AG08396 (cell line): ENCODE measurements at regions not wholly inside any gene's neighbourhood (a gene's known extent, or its start where the extent isn't known, plus 50 kb on each side); places are given as distances from the start of the nearest gene placed in this dataset.

Source experiments
- DNase-seq: peaks from one replicate; pipeline ENCODE4 v3.0.0; 2012; ENCODE audit warnings: low spot score, mixed read lengths

DNA sequence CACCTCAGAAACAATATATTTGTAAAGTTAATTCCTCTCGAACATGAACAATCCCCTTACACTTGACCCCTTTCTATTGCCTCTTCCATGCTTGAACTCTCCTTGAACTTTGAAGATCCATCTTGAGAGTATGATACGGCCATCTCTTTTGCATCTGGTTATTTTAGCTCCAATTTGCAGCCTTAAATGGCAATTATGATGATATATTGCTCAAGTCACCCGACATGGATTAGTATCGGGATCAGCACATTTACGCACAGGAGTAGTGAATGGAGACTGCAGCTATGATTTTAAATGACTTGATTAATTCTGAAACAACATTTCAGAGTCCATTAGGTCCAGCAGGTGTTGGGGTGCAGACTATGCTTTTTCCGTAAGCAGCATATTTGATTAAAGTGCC, 143.8 kb upstream of the PAQR3 start:
- DNase-seq: no peak

DNA sequence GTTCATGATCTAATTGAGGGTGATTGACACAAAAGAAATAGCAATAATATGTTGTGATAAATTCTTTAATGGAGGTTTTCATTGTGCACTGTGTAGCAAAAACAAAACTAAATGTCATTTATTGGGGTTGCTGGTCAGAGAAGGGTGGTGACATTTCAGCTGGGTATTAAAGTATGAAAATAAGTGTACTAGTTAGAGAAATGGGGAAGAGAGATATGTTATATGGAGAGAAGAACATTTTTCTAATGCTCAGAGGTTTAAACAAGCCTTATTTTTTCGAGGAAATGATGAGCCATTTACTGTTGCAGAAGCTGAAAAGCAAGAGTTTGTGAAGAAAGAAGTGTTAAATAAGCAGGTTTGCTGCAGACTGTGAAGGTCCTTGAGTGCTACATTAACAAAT, 142.7 kb upstream of the PAQR3 start:
- no peak for DNase-seq

DNA sequence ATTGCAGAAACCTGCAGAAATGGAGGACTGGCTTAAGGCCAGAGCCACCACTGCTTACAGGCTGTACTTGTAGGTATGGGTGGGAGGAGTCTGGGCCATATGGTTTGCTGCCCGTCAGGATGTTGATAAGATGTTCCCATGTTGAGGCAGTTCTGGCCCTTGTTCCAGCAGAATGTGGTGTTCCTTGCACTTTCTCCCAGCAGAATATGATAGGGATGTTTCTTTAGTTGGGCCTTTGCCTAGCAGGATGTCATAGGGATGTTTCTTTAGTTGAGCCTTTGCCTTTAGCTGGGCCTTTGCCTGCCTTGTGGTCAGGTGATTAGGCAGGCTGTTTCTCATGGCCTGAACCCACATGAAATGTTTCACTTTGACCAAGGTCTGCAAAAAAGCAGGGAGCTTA, 139.1 kb upstream of the PAQR3 start:
- no peak for DNase-seq

DNA sequence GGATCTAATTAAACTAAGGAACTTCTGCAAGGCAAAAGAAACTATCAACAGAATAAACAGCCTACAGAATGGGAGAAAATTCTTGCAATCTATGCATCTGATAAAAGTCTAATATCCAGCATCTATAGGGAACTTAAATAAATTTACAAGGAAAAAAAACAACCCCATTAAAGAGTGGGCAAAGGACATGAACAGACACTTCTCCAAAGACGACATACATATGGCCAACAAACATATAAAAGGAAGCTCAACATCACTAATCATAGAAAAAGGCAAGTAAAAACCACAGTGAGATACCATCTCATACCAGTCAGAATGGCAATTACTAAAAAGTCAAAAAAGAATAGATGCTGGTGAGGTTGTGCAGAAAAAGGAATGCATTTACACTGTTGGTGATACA, 134.8 kb upstream of the PAQR3 start:
- DNase-seq: no peak

DNA sequence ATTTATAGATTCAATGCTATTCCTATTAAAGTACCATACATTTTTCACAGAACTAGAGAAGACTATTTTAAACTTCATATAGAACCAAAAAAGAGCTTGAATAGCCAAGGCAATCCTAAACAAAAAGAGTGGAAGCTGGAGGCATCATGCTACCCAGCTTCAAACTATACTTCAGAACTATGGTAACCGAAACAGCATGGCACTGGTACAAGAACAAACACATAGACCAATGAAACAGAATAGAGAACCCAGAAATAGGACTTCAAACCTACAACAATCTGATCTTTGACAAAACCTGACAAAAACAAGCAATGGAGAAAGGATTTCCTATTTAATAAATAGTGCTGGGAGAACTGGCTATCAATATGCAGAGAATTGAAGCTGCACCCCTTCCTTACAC, 134.2 kb upstream of the PAQR3 start:
- DNase-seq: no peak

DNA sequence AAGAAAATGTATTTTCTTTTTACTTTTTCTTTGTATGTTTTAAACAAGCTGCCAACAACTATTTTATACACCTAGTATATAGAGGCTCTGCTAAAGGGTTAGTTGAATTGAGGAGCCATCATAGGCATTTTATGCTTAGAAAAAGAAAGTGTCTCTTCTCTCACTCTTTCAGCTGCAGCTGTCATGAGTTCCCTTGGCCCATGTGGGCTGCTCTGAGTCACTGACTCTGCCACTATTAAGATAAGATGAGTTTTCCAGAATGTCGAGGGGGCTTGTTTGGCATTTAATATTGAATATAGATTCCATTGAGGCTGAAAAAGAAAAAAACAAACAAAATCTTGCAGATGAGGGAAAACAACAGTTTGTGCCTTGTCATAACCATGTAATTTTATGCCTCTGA, 126.0 kb upstream of the PAQR3 start:
- DNase-seq: no peak

DNA sequence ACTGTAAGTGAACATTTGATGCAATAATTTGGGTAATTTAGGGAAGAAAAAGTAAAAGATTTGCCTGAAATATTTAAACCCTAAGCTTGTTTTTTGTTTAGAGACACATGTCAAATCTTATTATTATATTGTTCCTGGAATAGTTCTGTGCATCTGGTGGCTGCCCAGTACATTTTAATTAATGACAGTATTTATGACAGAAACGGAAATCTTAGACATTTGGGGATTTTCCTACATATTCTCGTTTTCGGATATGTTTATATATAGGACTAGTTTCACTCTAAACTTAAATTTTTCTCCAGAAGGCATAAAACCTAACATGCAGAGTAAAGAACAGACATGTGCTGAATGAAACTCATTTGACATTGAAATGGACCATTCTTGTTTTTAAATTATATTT, 125.6 kb upstream of the PAQR3 start:
- DNase-seq: no peak

DNA sequence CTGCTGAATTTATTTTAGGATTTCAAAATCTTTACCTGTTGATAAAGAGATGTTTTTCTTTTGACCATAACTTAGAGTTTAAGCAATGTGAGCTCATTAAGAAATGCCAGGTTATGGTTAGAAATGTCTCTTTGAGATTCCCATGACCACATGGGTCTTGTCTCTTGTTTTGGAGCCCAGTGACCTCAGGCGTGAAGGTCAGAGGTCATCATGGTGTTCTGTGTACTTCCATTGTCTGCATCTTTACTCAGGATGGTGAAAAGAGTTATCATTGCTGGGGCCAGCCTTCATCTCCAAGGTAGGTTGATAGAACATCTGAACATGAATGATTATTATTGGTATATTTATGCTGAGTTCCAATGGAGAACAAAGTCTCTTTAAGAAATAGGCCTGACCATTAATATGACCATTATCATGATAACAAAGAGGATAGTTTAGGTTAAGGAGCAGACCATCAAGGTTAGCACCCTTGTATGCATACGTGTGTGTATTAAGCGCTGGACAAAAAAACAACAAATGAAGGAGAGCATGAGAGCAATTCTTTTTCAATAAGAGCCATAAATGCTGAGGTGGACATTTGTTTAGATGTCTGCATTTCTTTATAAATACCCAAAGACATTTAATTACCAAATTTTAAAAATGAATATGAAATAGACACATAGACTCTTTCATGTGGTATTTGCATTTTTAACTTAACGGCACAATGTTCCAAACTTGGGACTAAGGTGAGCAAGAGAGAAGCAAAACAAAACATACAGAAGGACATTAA, 120.6 kb upstream of the PAQR3 start:
- DNase-seq: no peak

DNA sequence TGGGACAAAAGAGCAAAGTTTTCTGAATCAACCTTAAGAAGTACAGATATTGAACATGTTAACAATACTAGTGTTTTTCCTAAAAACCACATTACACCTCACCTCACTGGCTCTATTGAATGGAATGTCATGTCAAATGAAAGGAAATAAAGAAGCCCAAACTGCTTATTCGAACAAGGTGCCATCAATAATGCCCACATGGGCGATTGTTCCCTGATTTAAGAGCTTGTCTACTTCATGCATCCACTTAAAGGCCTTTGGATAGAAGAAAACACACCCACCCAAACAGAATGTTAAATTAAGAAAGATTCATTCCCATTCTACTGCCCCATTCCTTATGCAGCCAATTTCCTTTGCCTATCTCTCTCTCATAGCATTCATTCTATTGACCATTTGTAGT, 118.5 kb upstream of the PAQR3 start:
- DNase-seq: no peak

DNA sequence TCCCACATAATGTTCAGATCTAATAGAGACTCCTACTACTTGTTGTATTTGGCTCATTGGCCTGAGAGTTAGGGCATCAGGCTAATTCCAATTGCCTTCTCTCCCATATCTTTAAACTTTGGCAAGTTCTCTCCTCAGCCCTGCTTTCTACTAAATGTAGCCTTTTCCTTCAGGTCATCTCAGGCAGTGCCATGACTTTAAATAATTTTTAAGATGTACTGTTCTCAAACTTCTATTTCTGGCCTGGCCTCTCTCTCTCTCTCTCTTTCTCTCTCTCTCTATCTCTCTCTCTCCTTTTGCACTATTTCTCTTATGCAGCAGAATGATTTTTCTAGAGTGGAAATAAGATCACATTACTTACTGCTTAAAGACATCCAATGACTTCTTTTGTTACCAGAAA, 114.5 kb upstream of the PAQR3 start:
- no peak for DNase-seq

DNA sequence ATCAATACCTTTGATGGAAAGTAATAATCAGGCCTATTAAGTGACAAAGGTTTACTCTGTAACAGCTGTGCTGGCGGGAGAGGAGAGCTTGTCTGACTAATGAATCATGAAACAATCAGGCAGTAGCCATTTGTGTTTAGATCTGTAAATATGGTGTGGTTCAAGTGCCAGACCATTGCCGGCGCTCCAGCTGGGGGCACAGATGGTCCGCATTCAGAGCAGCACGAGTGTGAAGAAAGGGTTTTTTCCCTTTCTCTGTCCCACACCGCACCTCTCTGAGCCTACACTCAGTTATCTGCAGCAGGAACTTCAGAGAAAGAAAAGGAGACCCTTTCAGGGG, 111.3 kb upstream of the PAQR3 start:
- no peak for DNase-seq

DNA sequence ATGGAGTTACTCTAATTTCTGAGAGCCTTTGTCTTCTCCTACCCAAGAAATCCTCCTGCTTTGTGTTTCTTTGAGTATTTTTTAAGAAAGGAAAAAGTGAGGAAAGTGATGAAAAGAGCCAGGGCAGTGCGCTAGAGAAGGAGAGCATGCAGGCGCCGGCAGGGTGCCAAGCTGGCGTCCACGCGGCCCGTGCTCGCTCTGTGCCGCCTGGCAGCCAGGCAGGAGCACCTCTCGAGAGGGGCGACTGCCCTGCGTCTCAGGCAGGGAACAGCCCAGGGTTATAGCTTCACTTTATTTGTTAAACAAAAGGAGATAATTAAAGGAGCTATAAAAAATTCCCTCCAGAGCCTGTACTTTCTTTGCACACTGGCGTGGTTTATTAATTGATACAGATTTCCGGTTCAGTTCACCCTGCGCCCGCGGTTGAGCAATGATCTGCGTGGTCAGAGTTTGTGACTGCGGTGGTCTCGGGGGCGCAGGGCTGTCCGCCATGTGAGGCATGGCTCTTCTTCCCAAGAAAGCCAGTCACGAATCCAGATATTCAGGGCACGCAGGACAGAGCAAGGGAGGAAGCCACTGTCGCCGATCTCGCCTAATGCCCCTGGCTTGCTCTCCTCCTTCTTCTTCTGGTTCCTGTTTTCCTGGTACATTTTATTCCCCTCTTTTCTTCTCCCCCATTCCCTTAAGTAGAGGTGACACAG, 110.8 kb upstream of the PAQR3 start:
- no peak for DNase-seq

DNA sequence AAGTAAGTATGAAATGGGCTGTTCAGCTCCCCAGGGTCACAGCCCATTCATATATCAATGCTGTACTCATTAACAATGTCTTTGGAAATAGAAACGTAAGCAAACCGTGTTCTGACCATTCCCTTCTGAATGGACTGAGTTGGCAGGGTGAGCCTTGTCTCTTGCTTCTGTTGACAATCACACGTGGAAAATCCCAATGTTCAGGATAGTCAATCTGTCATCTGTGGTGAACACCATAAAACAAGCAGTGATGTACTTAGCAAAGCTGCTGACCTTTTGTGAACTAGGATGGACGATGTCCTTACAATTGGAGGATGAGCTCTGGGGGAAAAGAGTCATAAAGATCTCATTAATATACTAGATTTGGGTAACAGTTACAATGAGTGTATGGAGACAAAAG, 109.6 kb upstream of the PAQR3 start:
- DNase-seq: no peak

DNA sequence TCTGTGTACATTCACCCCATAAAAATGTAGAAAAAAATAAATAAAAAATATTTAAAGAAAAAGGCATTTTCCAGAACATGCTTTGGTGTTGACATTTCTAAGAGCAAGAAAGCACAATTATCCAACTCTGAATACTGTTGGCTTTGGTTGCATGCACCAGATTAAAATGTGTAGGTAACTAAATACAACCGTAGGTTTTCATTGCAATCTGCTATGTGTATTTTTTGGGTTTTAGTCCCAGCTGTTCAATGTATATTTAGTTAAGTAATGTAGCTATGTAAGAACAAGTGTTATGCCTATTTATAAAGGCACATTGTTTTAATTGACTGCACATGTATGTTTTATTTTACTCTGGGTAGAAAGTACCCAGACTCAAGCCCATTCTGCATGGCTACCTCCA, 108.1 kb upstream of the PAQR3 start:
- DNase-seq: no peak

DNA sequence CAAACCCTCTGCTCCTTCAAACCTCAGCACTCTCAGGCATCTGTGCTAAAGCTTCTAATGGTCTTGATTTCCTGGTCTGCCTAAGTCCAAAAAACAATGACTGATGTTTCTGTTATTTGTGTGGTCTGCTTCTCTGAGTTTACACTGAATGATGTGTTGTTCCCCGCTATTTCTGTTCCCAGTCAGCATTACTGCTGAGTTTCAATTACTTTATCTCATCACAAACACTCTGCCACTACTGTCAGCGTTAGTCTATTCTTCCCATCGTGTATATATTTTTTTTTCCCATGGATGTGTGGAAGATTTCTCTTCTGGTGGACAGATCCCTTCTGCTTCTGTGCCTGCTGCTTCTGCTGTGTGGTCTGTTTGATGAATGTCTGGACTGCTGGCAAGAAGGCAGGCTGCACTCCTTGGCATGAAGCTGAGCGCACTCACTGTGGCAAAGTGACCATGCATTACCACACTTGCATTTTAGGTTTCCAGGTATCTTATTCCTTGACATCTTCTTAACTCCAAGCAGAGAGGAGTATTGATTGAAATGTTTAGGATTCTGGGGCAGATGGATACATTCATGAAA, 106.9 kb upstream of the PAQR3 start:
- no peak for DNase-seq

DNA sequence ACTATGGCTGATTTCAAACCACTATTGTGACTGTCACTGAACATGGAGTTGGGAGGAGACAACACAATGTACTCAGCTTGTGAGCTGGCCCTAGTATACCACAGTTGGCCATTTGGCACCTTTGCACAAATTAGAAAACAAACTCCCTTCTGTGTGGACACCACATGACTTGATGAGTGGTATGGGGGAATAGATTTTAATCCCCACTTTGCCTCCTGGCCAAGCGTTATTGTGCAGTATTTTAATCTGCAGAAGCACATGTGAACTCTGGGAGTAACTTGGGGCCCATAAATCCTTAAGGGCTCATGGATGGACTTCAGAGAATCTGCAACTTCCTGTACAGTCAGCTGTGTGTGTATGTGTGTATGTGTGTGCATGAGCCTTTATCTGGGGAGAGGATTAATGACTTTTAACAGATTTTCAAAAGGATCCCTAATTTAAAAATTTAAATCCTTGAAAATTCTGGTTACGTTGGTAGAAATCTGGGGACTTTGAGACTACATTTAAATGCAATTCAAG, 105.0 kb upstream of the PAQR3 start:
- no peak for DNase-seq

DNA sequence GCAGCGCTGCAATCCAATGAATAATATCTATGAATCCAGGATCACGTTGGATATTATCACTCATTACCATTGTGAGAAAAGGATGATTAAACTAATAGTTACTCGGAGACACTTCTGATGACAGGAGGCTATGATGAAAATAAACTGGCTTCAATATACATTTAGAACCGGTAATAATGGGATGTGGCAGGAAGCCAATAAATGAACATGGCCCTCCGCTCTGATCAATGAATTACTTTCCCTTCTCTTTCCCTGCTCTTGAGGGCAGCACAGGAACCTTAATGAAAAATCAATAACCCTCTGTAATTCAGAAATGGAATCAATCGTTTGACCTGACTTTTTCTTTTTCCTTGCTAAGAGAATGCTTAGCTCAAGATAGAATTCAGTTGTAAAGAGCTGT, 103.9 kb upstream of the PAQR3 start:
- DNase-seq: no peak

DNA sequence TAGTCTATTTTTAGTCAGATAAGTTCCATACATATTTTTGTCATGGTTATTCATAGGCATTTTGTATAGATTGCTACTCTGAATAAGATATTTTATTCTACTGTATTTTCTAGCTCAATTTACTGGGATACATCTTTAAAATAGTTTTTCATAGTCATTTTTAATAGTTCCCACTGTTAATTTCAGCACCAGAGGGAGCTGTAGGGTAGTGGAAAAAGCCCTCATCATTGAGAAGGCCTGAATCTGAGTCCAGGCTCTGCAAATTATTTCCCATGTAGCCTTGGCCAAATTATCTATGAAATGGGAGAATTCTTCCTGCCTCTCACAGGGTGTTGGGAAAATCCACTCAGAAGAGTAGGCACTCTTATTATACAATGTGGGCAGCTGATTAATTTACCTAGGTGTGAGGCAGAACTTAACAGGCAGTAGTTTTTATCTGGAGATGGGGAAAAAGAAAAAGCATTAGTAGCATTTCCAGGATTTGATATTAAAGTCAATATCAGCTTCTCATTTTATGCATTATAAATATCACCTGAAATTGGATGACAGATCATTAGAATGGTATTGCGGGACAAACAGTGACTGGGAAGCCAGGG, 102.9 kb upstream of the PAQR3 start:
- DNase-seq: peak; percentile 32

DNA sequence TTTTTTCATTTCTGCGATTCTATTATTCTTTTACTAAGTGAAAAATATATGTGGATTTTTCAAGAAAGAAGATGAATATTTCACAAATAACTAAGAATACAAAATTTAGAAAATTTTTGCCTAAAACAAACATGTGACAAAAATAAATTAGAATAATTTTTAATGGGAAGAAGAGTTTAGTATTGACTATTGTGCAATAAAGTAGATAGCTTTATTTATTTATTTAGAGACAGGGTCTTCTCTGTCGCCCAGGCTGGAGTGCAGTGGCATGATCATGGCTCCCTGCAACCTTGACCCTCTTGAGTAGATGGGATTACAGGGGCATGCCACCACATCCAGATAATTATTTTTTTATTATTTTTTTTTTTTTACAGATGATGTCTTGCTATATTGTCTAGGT, 95.3 kb upstream of the PAQR3 start:
- DNase-seq: no peak

DNA sequence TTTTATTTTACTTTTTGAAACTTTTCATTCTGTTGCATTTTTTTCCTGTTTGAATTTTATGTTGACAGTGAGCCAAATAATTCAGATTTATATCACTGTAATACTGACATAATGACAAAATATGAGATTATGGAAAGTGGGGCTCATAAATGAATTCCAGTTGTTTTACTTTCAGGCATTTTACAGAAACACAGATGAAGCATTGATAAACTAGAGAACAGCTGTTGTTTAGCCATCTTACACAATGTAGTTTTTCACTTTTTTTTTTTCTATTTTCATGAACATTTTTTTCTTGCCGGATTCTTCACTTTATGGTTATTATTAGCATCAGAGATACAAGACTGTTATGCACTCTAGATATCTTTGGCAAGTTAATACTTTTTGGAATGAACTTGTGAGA, 91.7 kb upstream of the PAQR3 start:
- DNase-seq: no peak

DNA sequence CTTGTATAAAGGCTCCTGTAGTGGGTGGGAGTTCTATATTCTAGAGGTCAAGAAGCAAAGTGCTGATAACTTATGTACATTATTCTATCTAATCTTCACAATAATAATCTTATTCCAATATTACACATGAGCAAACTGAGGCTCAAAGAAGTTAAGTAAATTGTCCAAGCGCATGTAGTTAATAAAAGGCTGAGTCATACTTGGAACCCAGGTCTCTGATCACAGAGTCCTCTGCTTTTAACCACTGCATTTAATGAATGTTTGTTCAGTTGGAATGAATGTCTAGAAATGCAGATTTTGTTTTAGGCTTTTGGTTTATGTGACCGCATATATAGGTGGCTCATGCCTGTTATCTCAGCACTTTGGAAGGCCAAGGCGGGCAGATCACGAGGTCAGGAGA, 88.4 kb upstream of the PAQR3 start:
- no peak for DNase-seq

DNA sequence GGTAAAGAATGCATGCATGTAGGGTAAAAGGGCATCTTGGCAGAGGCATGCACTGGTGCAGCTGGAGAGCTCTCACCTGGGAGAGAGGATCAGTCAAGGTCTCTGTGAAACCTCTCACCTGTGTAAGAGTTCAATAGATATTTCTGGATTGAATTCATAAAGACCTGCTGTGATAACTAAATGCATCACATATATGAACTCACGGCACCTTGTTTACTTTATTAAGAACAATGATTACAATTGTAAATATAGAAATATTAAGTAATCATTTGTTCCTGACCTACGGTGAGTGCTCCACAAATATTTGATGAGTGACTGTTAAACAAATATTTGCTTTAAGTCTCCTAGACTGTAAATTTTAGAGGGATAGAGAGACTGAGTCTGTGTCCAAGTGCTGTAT, 85.9 kb upstream of the PAQR3 start:
- DNase-seq: no peak
